ENCODE measurements at regions not wholly inside any gene's neighbourhood (a gene's known extent, or its start where the extent isn't known, plus 50 kb on each side); places are given as distances from the start of the nearest gene placed in this dataset.

- intact Hi-C loops (cut with micrococcal nuclease) = no loop called here
- Histone ChIP-seq H3K4me3 (ENCODE audit: control extremely low read depth in 1 of 5, extremely low read depth in 1 of 5, insufficient read depth in 1 of 5, low read depth in 2 of 5, low read length in 4 of 5) (no peak overlapping the region), H2AFZ (ENCODE audit: insufficient read depth, low read depth, low read length, poor library complexity, severe bottlenecking) (no peak overlapping the region), H4K20me1 (ENCODE audit: control insufficient read depth, insufficient read depth, low read length, poor library complexity, severe bottlenecking) (no peaks in the 10 kb centered on the region), H3K4me2 (replicated peaks; ENCODE audit: low read depth, low read length, poor library complexity, severe bottlenecking) (no peak overlapping the region), H3K9me3 (ENCODE audit: control extremely low read depth in 1 of 3, control insufficient read depth in 2 of 3, insufficient read depth in 1 of 3, low read length in 2 of 3) (peaks cover 0 to 5% (median 0%) of the 10 kb centered on the region in 3 donors), H3K27ac (ENCODE audit: low read length in 2 of 2) (no peak overlapping the region), H3K9ac (ENCODE audit: low read length) (no peak overlapping the region), H3K27me3 (replicated peaks in 1 of 4; ENCODE audit: control extremely low read depth in 1 of 4, control insufficient read depth in 3 of 4, insufficient read depth in 4 of 4, low read length in 3 of 4) (no peaks in the 10 kb centered on the region), H3K79me2 (ENCODE audit: control insufficient read depth, insufficient read depth, low read length) (no peaks in the 10 kb centered on the region), H3K4me1 (ENCODE audit: control insufficient read depth in 2 of 2, insufficient read depth in 2 of 2, low read length in 2 of 2) (no peaks in the 10 kb centered on the region), H3K36me3 (replicated peaks in 1 of 2; ENCODE audit: control extremely low read depth in 1 of 2, control insufficient read depth in 1 of 2, extremely low read depth in 1 of 2, insufficient read depth in 2 of 2, low read length in 1 of 2) (no peaks in the 10 kb centered on the region)
- TF ChIP-seq EZH2 (IDR thresholded peaks at IDR 0.05; ENCODE audit: borderline replicate concordance, insufficient read depth, low read depth, low read length, poor library complexity, severe bottlenecking) (no peak), CTCF (IDR thresholded peaks at IDR 0.05) (no peak)
- WGBS (ENCODE audit: insufficient coverage) = 95% methylated on average over 3 of the region's 8 CpGs
- ATAC-seq (ENCODE audit: low read depth) = no peak
- Mint-ChIP-seq H3K27me3 (peaks cover 3% of the 10 kb centered on the region), H3K9me3 (ENCODE audit: insufficient read depth) (peaks cover 5% of the 10 kb centered on the region), H3K4me1 (no peaks in the 10 kb centered on the region), H3K4me3 (no peak overlapping the region), H3K27ac (no peak overlapping the region)
- ChIA-PET POLR2A (no interaction called here), CTCF (no interaction called here)
- no peak for DNase-seq
These were observed 97.6 kb downstream of the TENT4A start for GRCh38 chr5:6810641-6811405.

- H3K9me3 ChIP-seq (ENCODE audit: control extremely low read depth in 1 of 3, control insufficient read depth in 2 of 3, insufficient read depth in 1 of 3, low read length in 2 of 3) = no peaks in the 10 kb centered on the region
- Mint-ChIP-seq H3K4me1 (no peaks in the 10 kb centered on the region), H3K4me3 (no peak overlapping the region), H3K27ac (no peak overlapping the region), H3K27me3 (peaks cover 3% of the 10 kb centered on the region), H3K9me3 (ENCODE audit: insufficient read depth) (no peaks in the 10 kb centered on the region)
- TF ChIP-seq EZH2 (IDR thresholded peaks at IDR 0.05; ENCODE audit: borderline replicate concordance, insufficient read depth, low read depth, low read length, poor library complexity, severe bottlenecking) = no peak
- TF ChIP-seq CTCF (IDR thresholded peaks at IDR 0.05) = no peak
- no peak overlapping the region for H3K9ac ChIP-seq (ENCODE audit: low read length)
- no peak overlapping the region for H2AFZ ChIP-seq (ENCODE audit: insufficient read depth, low read depth, low read length, poor library complexity, severe bottlenecking)
- H3K4me2 ChIP-seq (replicated peaks; ENCODE audit: low read depth, low read length, poor library complexity, severe bottlenecking) = no peak overlapping the region
- no peaks in the 10 kb centered on the region for H3K4me1 ChIP-seq (ENCODE audit: control insufficient read depth in 2 of 2, insufficient read depth in 2 of 2, low read length in 2 of 2)
- ATAC-seq (ENCODE audit: low read depth) (no peak), DNase-seq (no peak)
- ChIA-PET CTCF (no interaction called here), POLR2A (no interaction called here)
- no peaks in the 10 kb centered on the region for H3K79me2 ChIP-seq (ENCODE audit: control insufficient read depth, insufficient read depth, low read length)
- no peaks in the 10 kb centered on the region for H3K27me3 ChIP-seq (replicated peaks in 1 of 4; ENCODE audit: control extremely low read depth in 1 of 4, control insufficient read depth in 3 of 4, insufficient read depth in 4 of 4, low read length in 3 of 4)
- no peak overlapping the region for H3K4me3 ChIP-seq (ENCODE audit: control extremely low read depth in 1 of 5, extremely low read depth in 1 of 5, insufficient read depth in 1 of 5, low read depth in 2 of 5, low read length in 4 of 5)
- H4K20me1 ChIP-seq (ENCODE audit: control insufficient read depth, insufficient read depth, low read length, poor library complexity, severe bottlenecking) = no peaks in the 10 kb centered on the region
- intact Hi-C loops (cut with micrococcal nuclease) = no loop called here
- no peak overlapping the region for H3K27ac ChIP-seq (ENCODE audit: low read length in 2 of 2)
- 76% methylated on average over 2 of the region's 4 CpGs for WGBS (ENCODE audit: insufficient coverage)
- no peaks in the 10 kb centered on the region for H3K36me3 ChIP-seq (replicated peaks in 1 of 2; ENCODE audit: control extremely low read depth in 1 of 2, control insufficient read depth in 1 of 2, extremely low read depth in 1 of 2, insufficient read depth in 2 of 2, low read length in 1 of 2)
These were observed 98.9 kb downstream of the TENT4A start for GRCh38 chr5:6812091-6812490.
